ENCODE measurements at regions not wholly inside any gene's neighbourhood (a gene's known extent, or its start where the extent isn't known, plus 50 kb on each side); places are given as distances from the start of the nearest gene placed in this dataset.

- ChIA-PET RAD21 (ENCODE audit: low non-redundant PET in 1 of 2, low total read pairs in 2 of 2, uncharacterized antibody in 2 of 2, unreplicated experiment in 2 of 2) (no interaction called here), CTCF (no interaction called here), POLR2A (no interaction called here)
- no peak for ATAC-seq
- intact Hi-C loops (cut with micrococcal nuclease) = no loop called here
- no peaks in the 10 kb centered on the region for H4K20me1 ChIP-seq (ENCODE audit: insufficient read depth)
- no peak for DNase-seq (ENCODE audit: low read depth, low spot score)
- H3K36me3 ChIP-seq (ENCODE audit: control insufficient read depth in 1 of 2, insufficient read depth in 2 of 2, low read length in 2 of 2) = no peaks in the 10 kb centered on the region
- H3K4me2 ChIP-seq (ENCODE audit: low read length) = no peak overlapping the region
- H3K9ac ChIP-seq (ENCODE audit: low read length) = no peak overlapping the region
- H3K79me2 ChIP-seq (ENCODE audit: insufficient read depth, low read length) = no peaks in the 10 kb centered on the region
- H3K9me3 ChIP-seq (ENCODE audit: control insufficient read depth in 1 of 2, insufficient read depth in 1 of 2, low read depth in 1 of 2, low read length in 2 of 2) = no peaks in the 10 kb centered on the region
- H2AFZ ChIP-seq (ENCODE audit: low read depth, low read length, poor library complexity, severe bottlenecking) = no peak overlapping the region
- H3K27me3 ChIP-seq (ENCODE audit: insufficient read depth, low read length) = no peaks in the 10 kb centered on the region
- H3K4me3 ChIP-seq (replicated peaks in 1 of 2; ENCODE audit: low read depth in 1 of 2, low read length in 2 of 2) = no peak overlapping the region
- no peaks in the 10 kb centered on the region for H3K9me2 ChIP-seq (ENCODE audit: insufficient read depth)
- TF ChIP-seq SIN3A (IDR thresholded peaks at IDR 0.05; ENCODE audit: low read depth) (no peak), ATF3 (IDR thresholded peaks at IDR 0.05) (no peak), EZH2phosphoT487 (IDR thresholded peaks at IDR 0.05; ENCODE audit: borderline replicate concordance) (no peak), CEBPB (IDR thresholded peaks at IDR 0.05; ENCODE audit: low read depth) (no peak), REST (IDR thresholded peaks at IDR 0.05; ENCODE audit: low read depth) (no peak), POLR2AphosphoS5 (IDR thresholded peaks at IDR 0.05; ENCODE audit: low read depth, low read length) (no peak), CTCF (IDR thresholded peaks at IDR 0.05 in 2 of 3, conservative IDR thresholded peaks at IDR 0.05 in 1 of 3; ENCODE audit: borderline replicate concordance in 1 of 3, insufficient read depth in 1 of 3, low read depth in 2 of 3, low read length in 2 of 3) (no peak), MAX (IDR thresholded peaks at IDR 0.05) (no peak), ZBTB33 (IDR thresholded peaks at IDR 0.05; ENCODE audit: extremely low read depth, insufficient replicate concordance, low read length) (no peak), FOSL1 (IDR thresholded peaks at IDR 0.05; ENCODE audit: low read depth) (no peak), EGR1 (IDR thresholded peaks at IDR 0.05; ENCODE audit: low read depth) (no peak), YY1 (IDR thresholded peaks at IDR 0.05; ENCODE audit: extremely low read depth, insufficient replicate concordance, low read depth, low read length) (no peak), ZNF274 (IDR thresholded peaks at IDR 0.05; ENCODE audit: low read depth, low read length) (no peak), SRF (IDR thresholded peaks at IDR 0.05; ENCODE audit: low read depth) (no peak), TCF7L2 (IDR thresholded peaks at IDR 0.05; ENCODE audit: borderline replicate concordance, extremely low read depth, insufficient read depth, insufficient read length) (no peak), POLR2A (IDR thresholded peaks at IDR 0.05; ENCODE audit: borderline replicate concordance, extremely low read depth, insufficient read depth, insufficient read length) (no peak)
- peaks cover 6 to 13% of the 10 kb centered on the region in 2 experiments; a peak in 3 of 4 replicates for H3K4me1 ChIP-seq (ENCODE audit: control insufficient read depth in 1 of 2, insufficient read depth in 2 of 2, low read length in 2 of 2)
- H3K27ac ChIP-seq (ENCODE audit: low read depth, low read length) = no peak overlapping the region
- BruUV-seq (replicated peaks) = no TSS peak
These were observed 84.4 kb downstream of the NIBAN1 start for GRCh38 chr1:184889902-184890301.
